ENCODE measurements at regions not wholly inside any gene's neighbourhood (a gene's known extent, or its start where the extent isn't known, plus 50 kb on each side); places are given as distances from the start of the nearest gene placed in this dataset.

GRCh38 chr1:25056536-25056935, 126.5 kb upstream of the RUNX3 start:
- intact Hi-C loops (cut with micrococcal nuclease; ENCODE audit: unreplicated experiment), result no loop called here
- H3K9me3 ChIP-seq (ENCODE audit: low read length), result no peaks in the 10 kb centered on the region
- H2AFZ ChIP-seq (ENCODE audit: low read length), result no peak overlapping the region
- no peaks in the 10 kb centered on the region for H4K20me1 ChIP-seq (ENCODE audit: insufficient read depth, low read length)
- peaks cover 8 to 28% of the 10 kb centered on the region in 2 experiments; a peak in 4 of 5 replicates for H3K27me3 ChIP-seq (ENCODE audit: control insufficient read depth in 1 of 2, insufficient read depth in 2 of 2, low read length in 2 of 2)
- ChIA-PET CTCF (ENCODE audit: low intra/inter-chr PET ratio, low total read pairs) (no interaction called here), POLR2A (no interaction called here)
- no TSS peak for BruUV-seq (replicated peaks)
- no peaks in the 10 kb centered on the region for H3K36me3 ChIP-seq (replicated peaks in 1 of 2; ENCODE audit: control insufficient read depth in 1 of 2, insufficient read depth in 2 of 2, low read length in 2 of 2)
- no peak overlapping the region for H3K27ac ChIP-seq (ENCODE audit: extremely low read length, insufficient read depth, low read length)
- DNase-seq (ENCODE audit: low spot score) (no peak), FAIRE-seq (no peak), ATAC-seq (no peak; the same call in 2 of the 3 replicates)
- no peak for TF ChIP-seq ZNF607 (CRISPR knock-in tag; IDR thresholded peaks at IDR 0.05; ENCODE audit: borderline replicate concordance)
- no peak for TF ChIP-seq SMARCE1 (IDR thresholded peaks at IDR 0.05; ENCODE audit: borderline replicate concordance)
- TF ChIP-seq ZKSCAN8 (CRISPR knock-in tag; IDR thresholded peaks at IDR 0.05; ENCODE audit: borderline replicate concordance), result no peak
- no peak for TF ChIP-seq BRD4 (CRISPR knock-in tag; IDR thresholded peaks at IDR 0.05)
- TF ChIP-seq TCF12 (IDR thresholded peaks at IDR 0.05), result no peak
- TF ChIP-seq TCF12 (CRISPR knock-in tag; IDR thresholded peaks at IDR 0.05), result no peak
- no peak for TF ChIP-seq E2F5 (CRISPR knock-in tag; conservative IDR thresholded peaks at IDR 0.05)
- no peak for TF ChIP-seq ZC3H4 (CRISPR knock-in tag; IDR thresholded peaks at IDR 0.05; ENCODE audit: borderline replicate concordance)
- in situ Hi-C loops (cut with HindIII; ENCODE audit: extremely low pct_ligation_motif_present, low pct_unique_long_range_greater_than_20kb), result no loop called here
- no peak overlapping the region for H3K9ac ChIP-seq (ENCODE audit: insufficient read depth, low read depth, low read length)
- no peak overlapping the region for H3K4me2 ChIP-seq (ENCODE audit: low read depth, low read length)
- H3K4me1 ChIP-seq (ENCODE audit: insufficient read depth, low read length), result no peaks in the 10 kb centered on the region
- no peak overlapping the region for H3K4me3 ChIP-seq (replicated peaks in 1 of 3; ENCODE audit: insufficient read depth in 1 of 3, low read depth in 2 of 3, low read length in 3 of 3)
- no CpG with 5 or more reads among the region's 9 CpGs for WGBS (ENCODE audit: low lambda C conversion rate)
- no peaks in the 10 kb centered on the region for H3K79me2 ChIP-seq (ENCODE audit: insufficient read depth, low read length)

DNA sequence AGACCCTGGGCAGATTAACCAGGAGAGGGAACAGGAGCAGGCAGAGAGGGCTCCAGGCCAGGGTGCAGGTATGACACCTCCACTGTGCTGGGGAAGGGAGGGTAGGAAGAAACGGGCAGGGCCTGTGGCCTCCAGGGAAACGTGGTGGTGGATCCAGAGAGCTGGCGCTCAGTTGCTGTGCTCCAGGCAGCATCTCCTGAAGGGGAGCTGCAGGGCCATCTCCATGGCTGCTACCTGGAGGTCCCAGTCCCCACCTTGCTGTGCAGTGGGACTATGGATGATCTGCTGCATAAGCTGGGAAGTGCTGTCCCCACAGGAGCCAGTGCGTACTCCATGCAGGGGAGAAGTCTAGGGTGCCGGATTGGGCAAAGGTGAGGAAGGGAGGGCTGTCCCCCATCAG, 125.9 kb upstream of the RUNX3 start:
- DNase-seq (ENCODE audit: low spot score) (no peak), ATAC-seq (peak; percentile 46), FAIRE-seq (no peak)
- H3K36me3 ChIP-seq (replicated peaks in 1 of 2; ENCODE audit: control insufficient read depth in 1 of 2, insufficient read depth in 2 of 2, low read length in 2 of 2), result no peaks in the 10 kb centered on the region
- no peak overlapping the region for H3K27ac ChIP-seq (ENCODE audit: extremely low read length, insufficient read depth, low read length)
- H3K9ac ChIP-seq (ENCODE audit: insufficient read depth, low read depth, low read length), result no peak overlapping the region
- H3K79me2 ChIP-seq (ENCODE audit: insufficient read depth, low read length), result no peaks in the 10 kb centered on the region
- H4K20me1 ChIP-seq (ENCODE audit: insufficient read depth, low read length), result no peaks in the 10 kb centered on the region
- H3K9me3 ChIP-seq (ENCODE audit: low read length), result no peaks in the 10 kb centered on the region
- H3K27me3 ChIP-seq (ENCODE audit: control insufficient read depth in 1 of 2, insufficient read depth in 2 of 2, low read length in 2 of 2), result peaks cover 10 to 29% of the 10 kb centered on the region in 2 experiments; a peak in 4 of 5 replicates
- no TSS peak for BruUV-seq (replicated peaks)
- WGBS (ENCODE audit: low lambda C conversion rate), result 6% methylated on average over 5 of the region's 5 CpGs
- ChIA-PET CTCF (ENCODE audit: low intra/inter-chr PET ratio, low total read pairs) (no interaction called here), POLR2A (no interaction called here)
- H2AFZ ChIP-seq (ENCODE audit: low read length), result no peak overlapping the region
- intact Hi-C loops (cut with micrococcal nuclease; ENCODE audit: unreplicated experiment) (no loop called here), in situ Hi-C loops (cut with HindIII; ENCODE audit: extremely low pct_ligation_motif_present, low pct_unique_long_range_greater_than_20kb) (no loop called here)
- H3K4me3 ChIP-seq (replicated peaks in 1 of 3; ENCODE audit: insufficient read depth in 1 of 3, low read depth in 2 of 3, low read length in 3 of 3), result no peak overlapping the region
- H3K4me1 ChIP-seq (ENCODE audit: insufficient read depth, low read length), result no peaks in the 10 kb centered on the region
- H3K4me2 ChIP-seq (ENCODE audit: low read depth, low read length), result no peak overlapping the region
- TF ChIP-seq ZBTB38 (CRISPR knock-in tag; IDR thresholded peaks at IDR 0.05), result no peak
- TF ChIP-seq ZFP62 (CRISPR knock-in tag; IDR thresholded peaks at IDR 0.05), result no peak
- TF ChIP-seq NFRKB (IDR thresholded peaks at IDR 0.05), result no peak
- TF ChIP-seq HOMEZ (CRISPR knock-in tag; IDR thresholded peaks at IDR 0.05; ENCODE audit: low read depth), result no peak
- TF ChIP-seq HOXA7 (CRISPR knock-in tag; IDR thresholded peaks at IDR 0.05), result no peak
- TF ChIP-seq ZNF260 (CRISPR knock-in tag; IDR thresholded peaks at IDR 0.05; ENCODE audit: borderline replicate concordance, low read depth), result no peak
- TF ChIP-seq NAIF1 (CRISPR knock-in tag; IDR thresholded peaks at IDR 0.05; ENCODE audit: borderline replicate concordance), result no peak
- TF ChIP-seq NFATC3 (CRISPR knock-in tag; IDR thresholded peaks at IDR 0.05), result no peak
- TF ChIP-seq, protein P1, sequence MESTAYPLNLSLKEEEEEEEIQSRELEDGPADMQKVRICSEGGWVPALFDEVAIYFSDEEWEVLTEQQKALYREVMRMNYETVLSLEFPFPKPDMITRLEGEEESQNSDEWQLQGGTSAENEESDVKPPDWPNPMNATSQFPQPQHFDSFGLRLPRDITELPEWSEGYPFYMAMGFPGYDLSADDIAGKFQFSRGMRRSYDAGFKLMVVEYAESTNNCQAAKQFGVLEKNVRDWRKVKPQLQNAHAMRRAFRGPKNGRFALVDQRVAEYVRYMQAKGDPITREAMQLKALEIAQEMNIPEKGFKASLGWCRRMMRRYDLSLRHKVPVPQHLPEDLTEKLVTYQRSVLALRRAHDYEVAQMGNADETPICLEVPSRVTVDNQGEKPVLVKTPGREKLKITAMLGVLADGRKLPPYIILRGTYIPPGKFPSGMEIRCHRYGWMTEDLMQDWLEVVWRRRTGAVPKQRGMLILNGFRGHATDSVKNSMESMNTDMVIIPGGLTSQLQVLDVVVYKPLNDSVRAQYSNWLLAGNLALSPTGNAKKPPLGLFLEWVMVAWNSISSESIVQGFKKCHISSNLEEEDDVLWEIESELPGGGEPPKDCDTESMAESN (CRISPR knock-in tag; conservative IDR thresholded peaks at IDR 0.05), result no peak
- TF ChIP-seq NFKB2 (CRISPR knock-in tag; IDR thresholded peaks at IDR 0.05; ENCODE audit: borderline replicate concordance), result no peak
- TF ChIP-seq RFX1 (IDR thresholded peaks at IDR 0.05), result no peak

Measured in HepG2 (cell line).